ENCODE measurements at regions not wholly inside any gene's neighbourhood (a gene's known extent, or its start where the extent isn't known, plus 50 kb on each side); places are given as distances from the start of the nearest gene placed in this dataset.

DNA sequence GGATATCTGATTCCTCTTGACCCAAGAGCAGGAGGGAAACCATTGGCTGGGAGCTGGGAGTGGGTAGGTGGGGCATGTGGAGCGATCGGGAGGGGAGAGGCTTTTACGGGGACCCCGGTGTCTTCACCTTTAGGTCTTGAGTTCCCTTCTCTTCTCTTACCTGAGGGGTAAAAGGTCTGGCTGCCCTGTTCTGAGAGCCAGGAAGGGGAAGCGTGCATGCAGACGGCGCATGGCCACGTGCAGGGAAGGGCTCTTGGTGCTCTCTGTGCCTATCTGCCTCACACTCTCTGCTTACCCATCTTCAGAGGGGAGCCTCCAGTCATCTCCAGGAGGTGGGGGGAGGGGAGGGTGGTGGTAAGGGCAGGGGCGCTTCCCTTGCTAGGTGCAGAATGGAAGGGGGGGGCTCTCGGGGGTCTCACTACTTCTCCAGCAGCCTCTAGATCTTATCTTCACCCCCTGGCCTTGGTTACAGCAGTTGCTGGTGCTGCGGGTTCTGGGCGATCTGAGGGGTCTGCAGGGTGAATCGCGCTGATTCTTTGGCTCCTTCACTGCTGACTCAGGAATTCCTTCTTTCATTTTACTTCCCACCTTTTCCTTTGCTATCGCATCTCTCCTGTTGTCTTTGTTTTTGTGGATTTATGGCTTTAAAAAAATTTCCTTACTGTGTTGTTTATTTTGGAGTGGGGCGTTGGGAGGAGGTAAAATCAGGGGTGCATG is 225.8 kb upstream of the HS6ST1 start:
- DNase-seq (no peak), ATAC-seq (no peak)
- in situ Hi-C loops (cut with MboI; ENCODE audit: low sequenced_read_pairs in 4 of 4), result no loop called here
- no peaks in the 10 kb centered on the region for H3K27me3 ChIP-seq
- no peak overlapping the region for H3K4me3 ChIP-seq
- H3K27ac ChIP-seq, result no peak overlapping the region
- TF ChIP-seq, protein P1, sequence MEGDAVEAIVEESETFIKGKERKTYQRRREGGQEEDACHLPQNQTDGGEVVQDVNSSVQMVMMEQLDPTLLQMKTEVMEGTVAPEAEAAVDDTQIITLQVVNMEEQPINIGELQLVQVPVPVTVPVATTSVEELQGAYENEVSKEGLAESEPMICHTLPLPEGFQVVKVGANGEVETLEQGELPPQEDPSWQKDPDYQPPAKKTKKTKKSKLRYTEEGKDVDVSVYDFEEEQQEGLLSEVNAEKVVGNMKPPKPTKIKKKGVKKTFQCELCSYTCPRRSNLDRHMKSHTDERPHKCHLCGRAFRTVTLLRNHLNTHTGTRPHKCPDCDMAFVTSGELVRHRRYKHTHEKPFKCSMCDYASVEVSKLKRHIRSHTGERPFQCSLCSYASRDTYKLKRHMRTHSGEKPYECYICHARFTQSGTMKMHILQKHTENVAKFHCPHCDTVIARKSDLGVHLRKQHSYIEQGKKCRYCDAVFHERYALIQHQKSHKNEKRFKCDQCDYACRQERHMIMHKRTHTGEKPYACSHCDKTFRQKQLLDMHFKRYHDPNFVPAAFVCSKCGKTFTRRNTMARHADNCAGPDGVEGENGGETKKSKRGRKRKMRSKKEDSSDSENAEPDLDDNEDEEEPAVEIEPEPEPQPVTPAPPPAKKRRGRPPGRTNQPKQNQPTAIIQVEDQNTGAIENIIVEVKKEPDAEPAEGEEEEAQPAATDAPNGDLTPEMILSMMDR (IDR thresholded peaks at IDR 0.05 in 4 of 5, conservative IDR thresholded peaks at IDR 0.05 in 1 of 5), result no peak
- no peak for TF ChIP-seq POLR2A (IDR thresholded peaks at IDR 0.05)
- no peaks in the 10 kb centered on the region for H3K4me1 ChIP-seq
- intact Hi-C loops (cut with DNase I; ENCODE audit: low total_unique reads), result no loop called here
- no peaks in the 10 kb centered on the region for H3K9me3 ChIP-seq
- no peaks in the 10 kb centered on the region for H3K36me3 ChIP-seq

DNA sequence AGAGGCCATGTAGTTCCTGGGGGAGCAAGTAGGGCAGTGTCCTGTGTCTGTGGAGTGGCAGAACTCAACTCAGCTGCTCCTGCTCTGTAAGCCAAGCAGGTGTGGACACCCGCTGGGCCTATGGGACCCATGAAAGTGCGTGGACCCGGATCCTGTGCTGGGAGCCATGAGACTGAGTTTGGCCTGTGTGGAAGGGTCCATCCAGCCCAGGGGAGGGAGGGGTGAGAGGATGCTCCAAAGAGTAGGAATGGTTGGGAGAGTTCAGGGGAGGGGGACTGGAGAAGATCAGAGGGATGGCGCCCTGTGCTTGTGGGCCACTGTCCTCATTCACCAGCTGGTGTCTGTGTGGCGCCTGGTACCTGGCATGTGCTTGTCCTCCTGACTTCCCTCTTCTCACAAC is 226.4 kb upstream of the HS6ST1 start:
- TF ChIP-seq, protein P1 (IDR thresholded peaks at IDR 0.05 in 4 of 5, conservative IDR thresholded peaks at IDR 0.05 in 1 of 5), result no peak
- TF ChIP-seq POLR2A (IDR thresholded peaks at IDR 0.05), result no peak
- no peak overlapping the region for H3K27ac ChIP-seq
- intact Hi-C loops (cut with DNase I; ENCODE audit: low total_unique reads), result no loop called here
- DNase-seq, result no peak
- ATAC-seq, result no peak
- H3K9me3 ChIP-seq, result no peaks in the 10 kb centered on the region
- H3K36me3 ChIP-seq, result no peaks in the 10 kb centered on the region
- no peak overlapping the region for H3K4me3 ChIP-seq
- in situ Hi-C loops (cut with MboI; ENCODE audit: low sequenced_read_pairs in 4 of 4), result no loop called here
- no peaks in the 10 kb centered on the region for H3K27me3 ChIP-seq
- H3K4me1 ChIP-seq, result no peaks in the 10 kb centered on the region

DNA sequence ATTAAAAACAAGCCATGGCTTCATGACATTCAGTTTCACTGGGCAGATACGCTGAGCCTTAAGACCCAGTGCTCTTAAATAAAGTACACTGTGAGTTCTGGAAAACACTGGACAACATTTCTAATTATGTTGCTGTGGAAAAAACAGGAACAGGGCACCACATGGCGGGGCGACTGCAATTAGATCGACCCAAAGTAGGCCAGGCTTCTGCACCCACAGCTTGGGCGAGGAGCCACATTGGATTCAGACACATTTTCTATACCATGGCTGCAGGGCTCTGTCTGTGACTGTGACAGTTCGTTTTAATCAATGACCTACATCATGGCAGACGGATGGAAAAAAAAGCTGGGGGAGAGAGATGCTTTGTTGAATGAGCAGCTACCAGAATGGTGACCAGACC is 227.2 kb upstream of the HS6ST1 start:
- DNase-seq, result no peak
- Histone ChIP-seq H3K27ac (no peak overlapping the region), H3K4me1 (no peaks in the 10 kb centered on the region), H3K36me3 (no peaks in the 10 kb centered on the region), H3K4me3 (no peak overlapping the region), H3K27me3 (no peaks in the 10 kb centered on the region), H3K9me3 (no peaks in the 10 kb centered on the region)
- intact Hi-C loops (cut with DNase I; ENCODE audit: low total_unique reads) (no loop called here), in situ Hi-C loops (cut with MboI; ENCODE audit: low sequenced_read_pairs in 4 of 4) (no loop called here)
- ATAC-seq, result no peak
- TF ChIP-seq POLR2A (IDR thresholded peaks at IDR 0.05), result no peak
- TF ChIP-seq, protein P1 (IDR thresholded peaks at IDR 0.05 in 4 of 5, conservative IDR thresholded peaks at IDR 0.05 in 1 of 5), result no peak

DNA sequence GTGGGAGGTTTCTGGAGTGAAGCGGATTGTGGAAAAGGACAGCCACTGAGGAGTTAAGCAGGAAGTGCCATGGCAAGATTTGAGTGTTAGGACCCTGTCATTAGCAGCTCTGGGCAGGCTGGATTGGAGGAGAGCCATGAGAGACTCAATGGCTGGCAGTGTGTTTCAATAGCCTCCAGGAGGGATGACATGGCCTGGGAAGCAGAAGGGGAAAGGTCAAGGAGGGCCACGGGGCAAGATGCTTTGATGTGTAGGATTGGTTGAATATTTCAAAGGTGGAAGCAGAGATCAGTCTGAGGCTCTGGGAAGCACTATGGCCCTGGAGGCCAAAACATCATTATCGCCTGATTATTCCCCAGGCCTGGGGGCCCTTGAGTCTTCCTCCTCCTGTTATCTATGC is 229.0 kb upstream of the HS6ST1 start:
- ATAC-seq (no peak), DNase-seq (no peak)
- no peaks in the 10 kb centered on the region for H3K9me3 ChIP-seq
- no peaks in the 10 kb centered on the region for H3K4me1 ChIP-seq
- no peak overlapping the region for H3K27ac ChIP-seq
- no peaks in the 10 kb centered on the region for H3K27me3 ChIP-seq
- in situ Hi-C loops (cut with MboI; ENCODE audit: low sequenced_read_pairs in 4 of 4) (no loop called here), intact Hi-C loops (cut with DNase I; ENCODE audit: low total_unique reads) (no loop called here)
- TF ChIP-seq, protein P1 (IDR thresholded peaks at IDR 0.05 in 4 of 5, conservative IDR thresholded peaks at IDR 0.05 in 1 of 5), result no peak
- TF ChIP-seq POLR2A (IDR thresholded peaks at IDR 0.05), result no peak
- H3K4me3 ChIP-seq, result no peak overlapping the region
- no peaks in the 10 kb centered on the region for H3K36me3 ChIP-seq

DNA sequence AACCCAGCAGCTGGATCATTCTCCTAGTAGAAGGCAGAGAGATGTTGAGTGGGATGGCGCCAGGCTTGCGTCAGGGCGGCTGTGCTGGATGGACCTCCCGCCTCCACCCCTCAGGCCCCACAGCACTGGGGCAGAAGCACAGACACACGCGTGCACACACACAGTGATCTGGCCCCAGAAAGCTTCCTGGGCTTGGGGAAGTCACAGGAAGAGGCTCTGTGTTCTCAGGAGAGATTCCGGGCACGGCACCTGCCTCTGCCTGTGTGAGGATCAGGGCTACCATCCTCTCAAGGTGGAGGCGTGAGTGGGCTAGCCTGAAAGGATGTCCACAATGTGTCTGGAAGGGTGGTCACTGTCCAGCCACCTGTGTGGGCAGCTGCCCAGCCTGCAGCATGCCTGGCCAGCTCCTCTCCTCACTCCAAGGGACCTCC is 229.8 kb upstream of the HS6ST1 start:
- TF ChIP-seq, protein P1 (IDR thresholded peaks at IDR 0.05 in 4 of 5, conservative IDR thresholded peaks at IDR 0.05 in 1 of 5), result no peak
- no peak for TF ChIP-seq POLR2A (IDR thresholded peaks at IDR 0.05)
- Histone ChIP-seq H3K4me1 (no peaks in the 10 kb centered on the region), H3K9me3 (no peaks in the 10 kb centered on the region), H3K36me3 (no peaks in the 10 kb centered on the region), H3K27me3 (no peaks in the 10 kb centered on the region), H3K4me3 (no peak overlapping the region), H3K27ac (no peak overlapping the region)
- DNase-seq, result no peak
- in situ Hi-C loops (cut with MboI; ENCODE audit: low sequenced_read_pairs in 4 of 4) (no loop called here), intact Hi-C loops (cut with DNase I; ENCODE audit: low total_unique reads) (no loop called here)
- no peak for ATAC-seq
